Keratinocyte (primary cell): ENCODE measurements at regions not wholly inside any gene's neighbourhood (a gene's known extent, or its start where the extent isn't known, plus 50 kb on each side); places are given as distances from the start of the nearest gene placed in this dataset.

Experiments
- DNase-seq: peaks from one replicate; pipeline ENCODE4 v3.0.0-alpha.2; 2011; ENCODE audit warnings: low read depth, missing footprints, low spot score
- FAIRE-seq: peaks from 2 replicates; lab custom pipeline; 2011; peaks lifted over from hg19 to GRCh38; lab: Jason Lieb, UNC
- H2AFZ ChIP-seq: 2 replicates; pipeline ENCODE4 v1.6.0; 2012; ENCODE audit warnings: low read length, control low read depth, inconsistent platforms; ENCODE audit not compliant: control insufficient read depth
- H3K27ac ChIP-seq: 2 replicates; pipeline ENCODE4 v1.5.1; 2011; ENCODE audit warnings: low read length; ENCODE audit not compliant: control insufficient read depth, insufficient read depth
- H3K27me3 ChIP-seq: 3 replicates; pipeline ENCODE4 v1.6.0; 2011; ENCODE audit warnings: low read length; ENCODE audit not compliant: control insufficient read depth, insufficient read depth; ENCODE audit errors: extremely low read depth
- H3K36me3 ChIP-seq, 2 experiments: 2 replicates in 1 of 2; 3 replicates in 1 of 2; pipeline ENCODE4 v1.5.1; 2011; ENCODE audit warnings: low read length in 2 of 2, mild to moderate bottlenecking in 1 of 2; ENCODE audit not compliant: control insufficient read depth in 2 of 2, insufficient read depth in 2 of 2; ENCODE audit errors: extremely low read depth in 1 of 2
- H3K4me1 ChIP-seq: 3 replicates; pipeline ENCODE4 v1.5.1; 2011; ENCODE audit warnings: low read length; ENCODE audit not compliant: control insufficient read depth, insufficient read depth; ENCODE audit errors: extremely low read depth
- H3K4me2 ChIP-seq: 3 replicates; pipeline ENCODE4 v1.6.0; 2011; ENCODE audit warnings: low read depth, low read length; ENCODE audit not compliant: control insufficient read depth, insufficient read depth; ENCODE audit errors: extremely low read depth
- H3K4me3 ChIP-seq, 3 experiments: fragments of 200-600 bp in 1 of 3; sonication (generic) in 1 of 3; 2 replicates in 2 of 3; 3 replicates in 1 of 3; pipeline ENCODE4 v1.5.1; 2011 to 2016; ENCODE audit warnings: low read length in 3 of 3, mild to moderate bottlenecking in 3 of 3, control low read depth in 2 of 3, inconsistent platforms in 1 of 3, low read depth in 1 of 3, mixed read lengths in 1 of 3, mixed run types in 1 of 3, moderate library complexity in 1 of 3; ENCODE audit not compliant: control insufficient read depth in 2 of 3, insufficient read depth in 2 of 3; ENCODE audit errors: extremely low read depth in 1 of 3
- H3K79me2 ChIP-seq: 2 replicates; pipeline ENCODE4 v1.6.0; 2012; ENCODE audit warnings: low read length; ENCODE audit not compliant: control insufficient read depth, insufficient read depth
- H3K9ac ChIP-seq: 3 replicates; pipeline ENCODE4 v1.6.0; 2011; ENCODE audit warnings: low read length; ENCODE audit not compliant: control insufficient read depth, insufficient read depth; ENCODE audit errors: extremely low read depth
- H3K9me1 ChIP-seq: 3 replicates; pipeline ENCODE4 v1.6.0; 2011; ENCODE audit warnings: low read length; ENCODE audit not compliant: control insufficient read depth, insufficient read depth; ENCODE audit errors: extremely low read depth
- H3K9me3 ChIP-seq: 2 replicates; pipeline ENCODE4 v1.5.1; 2012; ENCODE audit warnings: low read depth, low read length; ENCODE audit not compliant: control insufficient read depth
- H4K20me1 ChIP-seq: 3 replicates; pipeline ENCODE4 v1.6.0; 2011; ENCODE audit warnings: low read length; ENCODE audit not compliant: control insufficient read depth, insufficient read depth; ENCODE audit errors: extremely low read depth
- CTCF ChIP-seq, 3 experiments: IDR thresholded peaks in 1 of 3; conservative IDR thresholded peaks in 1 of 3; optimal IDR thresholded peaks in 1 of 3; 2 replicates in 2 of 3; 3 replicates in 1 of 3; pipeline versions ENCODE3 to v1.5.1; 2011; ENCODE audit warnings: low read length in 3 of 3, mild to moderate bottlenecking in 3 of 3, moderate library complexity in 2 of 3, control low read depth in 1 of 3, inconsistent platforms in 1 of 3; ENCODE audit not compliant: insufficient read depth in 2 of 3; ENCODE audit errors: extremely low read depth in 1 of 3
- EZH2 ChIP-seq: IDR thresholded peaks from one replicate; pipeline ENCODE4 v1.6.1; 2012; ENCODE audit warnings: inconsistent platforms, mild to moderate bottlenecking, low read length, moderate library complexity
- dilution Hi-C: fragments of 300-500 bp; cut with MboI; formaldehyde crosslinking; loops from one replicate; pipeline ENCODE4 v1.7.0; 2020; ENCODE audit warnings: low sequenced_read_pairs; ENCODE audit not compliant: extremely low pct_ligation_motif_present

GRCh38 chr10:111811517-111811916 lies 372.0 kb downstream of the GPAM start:
- dilution Hi-C loops: no loop called here
- H3K4me2 ChIP-seq: no peak overlapping the region
- no peaks in the 10 kb centered on the region for H4K20me1 ChIP-seq
- no peak for DNase-seq
- no peaks in the 10 kb centered on the region for H3K27me3 ChIP-seq
- no peaks in the 10 kb centered on the region for H3K4me1 ChIP-seq
- FAIRE-seq: no peak
- H2AFZ ChIP-seq: no peak overlapping the region
- H3K27ac ChIP-seq: no peak overlapping the region
- no peaks in the 10 kb centered on the region for H3K9me1 ChIP-seq
- no peaks in the 10 kb centered on the region for H3K36me3 ChIP-seq
- no peaks in the 10 kb centered on the region for H3K9me3 ChIP-seq
- no peaks in the 10 kb centered on the region for H3K79me2 ChIP-seq
- no peak overlapping the region for H3K4me3 ChIP-seq
- H3K9ac ChIP-seq: no peak overlapping the region
- TF ChIP-seq EZH2 (no peak), CTCF (optimal IDR thresholded peaks at IDR 0.05 in 1 of 3, IDR thresholded peaks at IDR 0.05 in 1 of 3, conservative IDR thresholded peaks at IDR 0.05 in 1 of 3; ENCODE audit: extremely low read depth in 1 of 3, insufficient read depth in 2 of 3, low read length in 3 of 3) (no peak)

GRCh38 chr10:111820471-111820870 lies 363.1 kb downstream of the GPAM start:
- no peak overlapping the region for H2AFZ ChIP-seq
- H3K27me3 ChIP-seq: no peaks in the 10 kb centered on the region
- no peaks in the 10 kb centered on the region for H3K4me1 ChIP-seq
- no peaks in the 10 kb centered on the region for H3K79me2 ChIP-seq
- no peak for FAIRE-seq
- no peak for DNase-seq
- H3K9me3 ChIP-seq: no peaks in the 10 kb centered on the region
- H3K36me3 ChIP-seq: no peaks in the 10 kb centered on the region
- dilution Hi-C loops: no loop called here
- no peak overlapping the region for H3K27ac ChIP-seq
- H3K9me1 ChIP-seq: no peaks in the 10 kb centered on the region
- TF ChIP-seq CTCF (optimal IDR thresholded peaks at IDR 0.05 in 1 of 3, IDR thresholded peaks at IDR 0.05 in 1 of 3, conservative IDR thresholded peaks at IDR 0.05 in 1 of 3; ENCODE audit: extremely low read depth in 1 of 3, insufficient read depth in 2 of 3, low read length in 3 of 3) (no peak), EZH2 (no peak)
- no peak overlapping the region for H3K4me3 ChIP-seq
- H4K20me1 ChIP-seq: no peaks in the 10 kb centered on the region
- H3K4me2 ChIP-seq: no peak overlapping the region
- no peak overlapping the region for H3K9ac ChIP-seq
